ENCODE measurements at regions not wholly inside any gene's neighbourhood (a gene's known extent, or its start where the extent isn't known, plus 50 kb on each side); places are given as distances from the start of the nearest gene placed in this dataset.

DNA sequence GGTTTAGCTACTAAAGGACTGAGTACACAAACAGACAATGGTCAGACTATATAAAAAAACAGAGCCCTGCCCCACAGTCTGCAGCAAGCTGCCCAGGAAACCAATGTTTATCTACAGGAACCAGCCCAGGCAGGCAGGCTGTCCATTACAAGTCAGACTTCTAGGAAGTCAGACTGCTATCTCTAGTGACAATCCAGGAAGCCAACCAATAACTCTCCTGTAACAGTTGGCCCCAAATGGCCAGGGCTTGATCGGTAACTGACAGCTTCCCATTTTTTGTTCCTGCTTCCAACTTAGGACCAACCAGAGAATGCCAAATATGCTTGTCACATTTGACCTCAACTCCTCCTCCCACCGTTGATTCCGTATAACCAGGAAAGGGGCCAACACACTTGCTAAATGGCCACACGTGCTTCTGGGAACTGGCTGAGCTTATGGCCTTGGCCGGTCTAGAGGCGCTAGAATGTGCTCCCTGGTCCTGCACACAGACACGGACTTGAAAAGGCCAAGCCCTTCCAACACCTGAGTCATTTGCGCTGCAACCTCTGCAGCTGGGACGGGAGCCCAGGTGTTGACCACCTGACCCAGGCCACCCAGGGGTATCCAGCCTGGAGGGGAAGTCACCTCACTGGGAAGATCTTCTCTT, 79.6 kb upstream of the CDK20 start:
- H3K27me3 ChIP-seq (ENCODE audit: control insufficient read depth in 1 of 2, insufficient read depth in 2 of 2, low read length in 2 of 2), result no peaks in the 10 kb centered on the region

DNA sequence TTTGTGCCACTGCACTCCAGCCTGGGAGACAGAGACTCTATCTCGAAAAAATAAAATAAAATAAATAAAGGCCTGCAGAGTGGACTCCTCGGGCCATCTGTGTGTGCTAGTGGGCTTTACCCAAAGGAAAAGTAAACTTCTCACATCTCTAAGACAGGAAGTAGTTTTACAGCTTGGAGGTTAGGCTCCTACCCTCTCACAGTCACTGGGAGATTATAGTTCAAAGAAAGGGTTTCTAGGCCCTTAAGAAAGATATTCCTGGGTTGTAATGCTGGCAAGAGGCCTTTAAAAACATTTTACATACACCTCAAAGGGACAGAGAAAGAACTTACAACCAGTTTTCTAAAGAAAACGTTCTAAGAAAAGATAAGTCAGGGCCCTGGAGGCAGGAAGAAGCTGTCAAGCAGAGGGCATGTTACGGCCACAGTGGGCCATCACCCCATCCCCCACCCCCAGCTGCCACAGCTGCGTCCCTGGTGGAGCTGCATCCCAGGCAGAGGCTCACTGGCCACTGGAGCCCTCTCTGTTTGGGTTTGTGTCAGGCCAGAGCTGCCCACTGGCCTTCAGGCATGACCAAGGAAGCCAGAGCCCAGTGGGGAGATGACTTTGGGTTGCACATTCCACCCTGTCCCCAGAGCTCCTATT, 78.1 kb upstream of the CDK20 start:
- H3K9me3 ChIP-seq (ENCODE audit: low read length), result no peaks in the 10 kb centered on the region
- H3K4me1 ChIP-seq (ENCODE audit: insufficient read depth, low read length), result no peaks in the 10 kb centered on the region
- H3K36me3 ChIP-seq (ENCODE audit: insufficient read depth, low read length), result no peaks in the 10 kb centered on the region
- no peaks in the 10 kb centered on the region for H3K27me3 ChIP-seq (ENCODE audit: control insufficient read depth in 1 of 2, insufficient read depth in 2 of 2, low read length in 2 of 2)
- no peak overlapping the region for H3K4me3 ChIP-seq (ENCODE audit: low read depth in 1 of 2, low read length in 2 of 2)
- H3K27ac ChIP-seq (ENCODE audit: low read depth, low read length), result no peak overlapping the region
- no peak overlapping the region for H3K9ac ChIP-seq (ENCODE audit: low read length)

More for the DNA sequence above, 79.6 kb upstream of the CDK20 start:
- H3K9ac ChIP-seq (ENCODE audit: low read length), result no peak overlapping the region
- H3K4me3 ChIP-seq (ENCODE audit: low read depth in 1 of 2, low read length in 2 of 2), result no peak overlapping the region
- no peaks in the 10 kb centered on the region for H3K36me3 ChIP-seq (ENCODE audit: insufficient read depth, low read length)
- H3K9me3 ChIP-seq (ENCODE audit: low read length), result no peaks in the 10 kb centered on the region
- no peak overlapping the region for H3K27ac ChIP-seq (ENCODE audit: low read depth, low read length)
- H3K4me1 ChIP-seq (ENCODE audit: insufficient read depth, low read length), result no peaks in the 10 kb centered on the region

DNA sequence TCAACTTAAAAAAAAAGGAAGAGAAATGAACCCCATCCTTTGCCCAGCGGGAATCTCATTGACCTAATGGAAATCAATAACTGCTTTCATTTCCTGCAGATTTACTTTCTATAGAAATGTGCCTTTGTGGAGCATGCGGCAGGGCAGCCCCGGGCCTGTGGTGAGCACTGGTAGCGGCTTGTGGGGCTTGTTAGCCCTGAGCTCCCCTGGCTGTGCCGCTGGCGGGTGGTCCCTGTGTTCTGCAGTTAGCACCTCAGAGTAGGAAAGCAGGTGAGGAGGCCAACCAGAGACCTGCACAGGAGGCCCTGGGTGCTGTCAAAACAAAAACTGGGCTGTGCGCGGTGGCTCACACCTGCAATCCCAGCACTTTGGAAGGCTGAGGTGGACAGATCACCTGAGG, 76.8 kb upstream of the CDK20 start:
- Histone ChIP-seq H3K36me3 (ENCODE audit: insufficient read depth, low read length) (no peaks in the 10 kb centered on the region), H3K4me3 (ENCODE audit: low read depth in 1 of 2, low read length in 2 of 2) (no peak overlapping the region), H3K9me3 (ENCODE audit: low read length) (no peaks in the 10 kb centered on the region), H3K4me1 (ENCODE audit: insufficient read depth, low read length) (no peaks in the 10 kb centered on the region), H3K9ac (ENCODE audit: low read length) (no peak overlapping the region), H3K27ac (ENCODE audit: low read depth, low read length) (no peak overlapping the region), H3K27me3 (ENCODE audit: control insufficient read depth in 1 of 2, insufficient read depth in 2 of 2, low read length in 2 of 2) (no peaks in the 10 kb centered on the region)

DNA sequence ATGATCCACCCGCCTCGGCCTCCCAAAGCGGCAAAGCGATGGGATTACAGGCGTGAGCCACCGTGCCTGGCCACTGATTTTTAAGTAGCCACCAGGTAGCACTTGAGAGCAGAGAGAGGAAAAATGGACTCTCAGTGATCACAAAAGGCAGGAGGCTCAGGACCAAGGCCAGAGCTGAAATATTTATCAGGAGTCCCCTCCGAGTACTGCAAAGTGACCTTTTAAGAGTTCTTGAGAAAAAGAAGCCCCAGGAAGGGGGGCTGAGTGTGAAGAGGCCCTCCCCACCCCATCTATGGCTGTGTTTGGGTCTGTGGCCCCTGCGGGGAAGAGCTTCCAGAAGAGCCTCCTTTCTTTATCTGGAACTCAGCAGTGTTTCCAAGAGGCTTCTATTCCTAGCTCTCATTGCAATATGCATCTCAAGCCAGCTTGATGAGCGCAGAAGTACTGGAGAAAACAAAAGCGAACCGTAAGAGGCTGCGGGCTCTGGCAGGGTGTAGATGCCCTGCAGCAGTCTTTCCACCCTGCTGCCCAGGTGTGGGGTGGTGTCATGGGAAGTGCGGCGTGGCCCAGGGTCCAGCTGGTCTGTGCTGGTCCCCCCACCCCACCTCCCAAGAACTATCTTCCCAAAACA, 75.5 kb upstream of the CDK20 start:
- H3K9me3 ChIP-seq (ENCODE audit: low read length), result no peaks in the 10 kb centered on the region
- H3K9ac ChIP-seq (ENCODE audit: low read length), result no peak overlapping the region
- H3K36me3 ChIP-seq (ENCODE audit: insufficient read depth, low read length), result no peaks in the 10 kb centered on the region
- no peaks in the 10 kb centered on the region for H3K27me3 ChIP-seq (ENCODE audit: control insufficient read depth in 1 of 2, insufficient read depth in 2 of 2, low read length in 2 of 2)
- H3K4me3 ChIP-seq (ENCODE audit: low read depth in 1 of 2, low read length in 2 of 2), result no peak overlapping the region
- no peak overlapping the region for H3K27ac ChIP-seq (ENCODE audit: low read depth, low read length)
- H3K4me1 ChIP-seq (ENCODE audit: insufficient read depth, low read length), result no peaks in the 10 kb centered on the region

DNA sequence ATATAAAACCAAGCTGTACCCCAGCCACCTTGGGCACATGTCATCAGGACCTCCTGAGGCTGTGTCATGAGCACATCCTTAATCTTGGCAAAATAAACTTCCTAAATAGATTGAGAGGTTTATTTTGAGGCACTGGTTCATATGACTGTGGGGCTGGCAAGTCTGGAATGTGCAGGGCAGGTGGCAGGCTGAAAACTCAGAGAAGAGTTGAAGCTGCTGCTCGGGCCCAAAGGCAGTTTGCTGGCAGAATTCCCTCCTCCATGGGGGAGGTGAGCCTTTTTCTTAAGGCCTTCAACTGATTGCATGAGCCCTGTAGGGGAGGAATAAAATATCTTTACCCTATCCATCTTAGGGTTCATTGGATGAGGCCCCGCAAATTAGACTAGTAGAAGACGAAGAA, 72.2 kb upstream of the CDK20 start:
- Histone ChIP-seq H3K36me3 (ENCODE audit: insufficient read depth, low read length) (no peaks in the 10 kb centered on the region), H3K9ac (ENCODE audit: low read length) (no peak overlapping the region), H3K4me1 (ENCODE audit: insufficient read depth, low read length) (no peaks in the 10 kb centered on the region), H3K27ac (ENCODE audit: low read depth, low read length) (no peak overlapping the region), H3K9me3 (ENCODE audit: low read length) (peaks cover 5% of the 10 kb centered on the region), H3K4me3 (ENCODE audit: low read depth in 1 of 2, low read length in 2 of 2) (no peak overlapping the region), H3K27me3 (ENCODE audit: control insufficient read depth in 1 of 2, insufficient read depth in 2 of 2, low read length in 2 of 2) (no peaks in the 10 kb centered on the region)

DNA sequence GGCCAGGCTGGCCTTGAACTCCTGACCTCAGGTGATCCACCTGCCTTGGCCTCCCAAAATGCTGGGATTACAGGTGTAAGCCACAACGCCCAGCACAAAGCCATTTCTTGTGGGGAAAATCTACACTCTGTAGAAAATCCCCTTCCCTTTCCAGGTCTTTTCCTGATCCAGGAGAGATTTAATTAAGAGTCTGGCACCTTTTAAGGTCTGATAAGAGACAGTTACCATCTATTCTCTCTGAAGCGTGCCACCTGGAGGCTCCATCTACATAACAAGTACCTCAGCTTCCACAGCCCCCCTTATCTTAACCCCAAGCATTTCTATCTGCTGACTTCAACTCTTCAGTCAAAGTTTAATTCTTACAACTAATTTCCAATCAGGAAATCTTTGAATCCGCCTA, 71.4 kb upstream of the CDK20 start:
- H3K4me3 ChIP-seq (ENCODE audit: low read depth in 1 of 2, low read length in 2 of 2), result no peak overlapping the region
- no peak overlapping the region for H3K27ac ChIP-seq (ENCODE audit: low read depth, low read length)
- no peaks in the 10 kb centered on the region for H3K36me3 ChIP-seq (ENCODE audit: insufficient read depth, low read length)
- H3K27me3 ChIP-seq (ENCODE audit: control insufficient read depth in 1 of 2, insufficient read depth in 2 of 2, low read length in 2 of 2), result no peaks in the 10 kb centered on the region
- no peaks in the 10 kb centered on the region for H3K4me1 ChIP-seq (ENCODE audit: insufficient read depth, low read length)
- no peak overlapping the region for H3K9ac ChIP-seq (ENCODE audit: low read length)
- H3K9me3 ChIP-seq (ENCODE audit: low read length), result peaks cover 5% of the 10 kb centered on the region

DNA sequence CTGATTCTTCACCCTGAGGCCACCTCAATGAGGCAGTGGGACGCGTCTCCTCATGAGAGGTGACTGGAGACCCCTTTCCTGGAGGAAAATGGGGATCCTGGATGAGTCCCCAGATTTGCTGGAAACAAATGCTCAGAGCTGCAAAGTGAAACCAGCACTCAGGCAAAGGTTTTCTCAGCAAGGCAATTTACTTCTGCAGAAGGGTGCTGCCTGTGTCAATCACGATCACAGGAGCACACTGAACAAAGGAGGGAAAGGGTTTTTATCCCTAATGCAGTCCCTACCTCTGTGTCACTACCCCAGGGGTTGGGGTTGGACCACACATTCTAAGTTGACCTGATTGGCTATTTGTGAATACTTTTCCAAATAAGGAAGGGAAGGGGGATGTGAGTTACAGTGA, 69.9 kb upstream of the CDK20 start:
- Histone ChIP-seq H3K9me3 (ENCODE audit: low read length) (peaks cover 5% of the 10 kb centered on the region), H3K27me3 (ENCODE audit: control insufficient read depth in 1 of 2, insufficient read depth in 2 of 2, low read length in 2 of 2) (no peaks in the 10 kb centered on the region), H3K4me1 (ENCODE audit: insufficient read depth, low read length) (no peaks in the 10 kb centered on the region), H3K36me3 (ENCODE audit: insufficient read depth, low read length) (no peaks in the 10 kb centered on the region), H3K4me3 (ENCODE audit: low read depth in 1 of 2, low read length in 2 of 2) (no peak overlapping the region), H3K27ac (ENCODE audit: low read depth, low read length) (no peak overlapping the region), H3K9ac (ENCODE audit: low read length) (no peak overlapping the region)

DNA sequence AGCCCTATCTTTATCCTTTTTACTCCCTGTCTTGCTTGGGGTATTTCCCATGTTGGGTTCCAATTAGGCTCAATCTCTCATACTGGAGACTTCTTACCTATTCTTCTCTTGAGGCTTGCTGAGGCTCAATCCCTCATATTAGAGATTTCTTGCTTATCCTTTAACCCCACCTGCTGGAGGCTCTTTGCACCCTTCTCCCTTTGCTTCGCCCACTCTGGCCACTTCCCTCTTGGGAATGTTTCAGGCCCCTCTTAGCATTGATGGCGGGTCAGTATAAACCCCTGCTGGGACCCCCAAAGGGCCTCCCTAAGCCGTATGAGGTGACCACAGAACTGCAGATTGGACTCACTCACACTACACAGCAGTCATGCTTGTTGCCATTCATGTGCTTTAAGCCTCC, 69.3 kb upstream of the CDK20 start:
- H3K9me3 ChIP-seq (ENCODE audit: low read length), result peaks cover 5% of the 10 kb centered on the region
- H3K27ac ChIP-seq (ENCODE audit: low read depth, low read length), result no peak overlapping the region
- no peaks in the 10 kb centered on the region for H3K27me3 ChIP-seq (ENCODE audit: control insufficient read depth in 1 of 2, insufficient read depth in 2 of 2, low read length in 2 of 2)
- H3K36me3 ChIP-seq (ENCODE audit: insufficient read depth, low read length), result no peaks in the 10 kb centered on the region
- H3K9ac ChIP-seq (ENCODE audit: low read length), result no peak overlapping the region
- H3K4me1 ChIP-seq (ENCODE audit: insufficient read depth, low read length), result no peaks in the 10 kb centered on the region
- no peak overlapping the region for H3K4me3 ChIP-seq (ENCODE audit: low read depth in 1 of 2, low read length in 2 of 2)

DNA sequence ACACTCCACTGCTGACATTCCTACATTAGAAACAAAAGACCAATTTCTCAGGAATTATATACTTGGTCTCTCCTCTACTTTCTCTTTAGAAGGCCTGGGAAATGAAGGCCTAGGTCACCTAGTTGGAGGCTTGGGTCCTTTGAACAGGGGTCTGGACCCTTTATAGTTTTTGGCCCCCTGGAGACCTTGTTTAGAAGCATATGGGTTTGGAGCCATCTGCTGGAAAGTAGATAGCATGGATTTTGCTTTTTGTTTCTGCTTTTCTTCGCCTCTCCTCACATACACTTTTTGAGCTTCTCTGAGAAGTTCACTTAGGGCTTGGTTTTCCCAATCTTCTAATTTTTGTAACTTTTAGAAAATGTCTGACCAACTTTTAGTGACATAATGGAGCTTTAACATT, 67.1 kb upstream of the CDK20 start:
- Histone ChIP-seq H3K36me3 (ENCODE audit: insufficient read depth, low read length) (no peaks in the 10 kb centered on the region), H3K9me3 (ENCODE audit: low read length) (peaks cover 5% of the 10 kb centered on the region)

DNA sequence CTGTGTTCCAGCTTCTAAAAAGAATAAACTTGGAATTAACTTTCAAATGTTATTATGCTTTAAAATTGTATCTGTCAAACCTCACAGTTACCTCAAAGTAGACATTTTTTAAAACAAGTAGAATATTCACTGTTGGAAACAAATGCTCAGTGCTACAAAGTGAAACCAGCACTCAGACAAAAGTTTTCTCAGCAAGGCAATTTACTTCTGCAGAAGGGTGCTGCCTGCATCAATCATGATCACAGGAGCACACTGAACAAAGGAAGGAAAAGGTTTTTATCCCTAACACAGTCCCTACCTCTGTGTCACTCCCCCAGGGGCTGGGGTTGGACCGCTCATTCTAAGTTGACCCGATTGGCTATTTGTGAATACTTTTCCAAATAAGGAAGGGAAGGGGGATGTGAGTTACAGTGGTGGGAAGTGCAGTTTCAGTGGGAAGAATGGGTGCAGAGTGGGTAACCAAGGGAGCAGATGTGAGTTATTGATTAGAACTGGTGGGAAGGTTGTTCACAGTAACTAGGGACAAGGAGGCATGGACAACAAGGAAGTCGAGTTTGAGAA, 63.0 kb upstream of the CDK20 start:
- H3K4me3 ChIP-seq (ENCODE audit: low read depth in 1 of 2, low read length in 2 of 2), result no peak overlapping the region
- H3K36me3 ChIP-seq (ENCODE audit: insufficient read depth, low read length), result no peaks in the 10 kb centered on the region
- H3K4me1 ChIP-seq (ENCODE audit: insufficient read depth, low read length), result no peaks in the 10 kb centered on the region
- H3K27ac ChIP-seq (ENCODE audit: low read depth, low read length), result no peak overlapping the region
- no peaks in the 10 kb centered on the region for H3K9me3 ChIP-seq (ENCODE audit: low read length)
- H3K27me3 ChIP-seq (ENCODE audit: control insufficient read depth in 1 of 2, insufficient read depth in 2 of 2, low read length in 2 of 2), result no peaks in the 10 kb centered on the region
- H3K9ac ChIP-seq (ENCODE audit: low read length), result no peak overlapping the region

More for the DNA sequence above, 67.1 kb upstream of the CDK20 start:
- Histone ChIP-seq H3K9ac (ENCODE audit: low read length) (no peak overlapping the region), H3K27me3 (ENCODE audit: control insufficient read depth in 1 of 2, insufficient read depth in 2 of 2, low read length in 2 of 2) (no peaks in the 10 kb centered on the region), H3K4me3 (ENCODE audit: low read depth in 1 of 2, low read length in 2 of 2) (no peak overlapping the region), H3K4me1 (ENCODE audit: insufficient read depth, low read length) (no peaks in the 10 kb centered on the region), H3K27ac (ENCODE audit: low read depth, low read length) (no peak overlapping the region)

DNA sequence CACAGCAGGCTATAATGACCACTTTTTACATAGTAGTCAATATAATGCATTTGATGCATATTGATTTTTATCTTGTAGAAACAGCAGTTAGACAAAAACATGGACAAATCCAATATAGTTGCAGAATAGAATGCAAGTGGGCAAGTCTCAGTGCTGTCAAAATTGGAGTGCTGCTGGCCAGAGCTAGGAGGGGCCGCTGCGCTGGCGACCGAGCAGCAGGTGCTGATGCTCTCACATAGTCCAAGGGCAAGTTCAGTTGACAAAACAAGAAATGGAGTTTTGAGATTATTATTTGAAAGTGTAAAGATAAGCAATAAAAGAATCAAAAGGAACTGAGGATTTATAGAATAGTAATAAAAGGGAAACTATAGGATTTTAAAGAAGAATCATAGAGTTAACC, 60.6 kb upstream of the CDK20 start:
- no peaks in the 10 kb centered on the region for H3K4me1 ChIP-seq (ENCODE audit: insufficient read depth, low read length)
- no peaks in the 10 kb centered on the region for H3K36me3 ChIP-seq (ENCODE audit: insufficient read depth, low read length)
- H3K4me3 ChIP-seq (ENCODE audit: low read depth in 1 of 2, low read length in 2 of 2), result no peak overlapping the region
- no peaks in the 10 kb centered on the region for H3K9me3 ChIP-seq (ENCODE audit: low read length)
- H3K27me3 ChIP-seq (ENCODE audit: control insufficient read depth in 1 of 2, insufficient read depth in 2 of 2, low read length in 2 of 2), result no peaks in the 10 kb centered on the region
- H3K9ac ChIP-seq (ENCODE audit: low read length), result no peak overlapping the region
- no peak overlapping the region for H3K27ac ChIP-seq (ENCODE audit: low read depth, low read length)

All from muscle layer of colon (tissue), 2 donors.